Calu3 (cell line): ENCODE measurements at regions not wholly inside any gene's neighbourhood (a gene's known extent, or its start where the extent isn't known, plus 50 kb on each side); places are given as distances from the start of the nearest gene placed in this dataset.

Source experiments
- BruUV-seq: library from RNA; stranded (reverse); fragments of 400-500 nt; replicated peaks from 2 replicates; lab custom pipeline; 2021; lab: Mats Ljungman, UMichigan
- CTCF ChIA-PET: fragments of 300-600 bp; sonication (Branson Sonifier 250); formaldehyde crosslinking; loops from one replicate; lab custom pipeline; 2022; ENCODE audit warnings: antibody characterized with exemption; lab: Charles Lee
- DNase-seq: peaks from one replicate; pipeline ENCODE4 v3.0.0; 2022
- H3K27ac Mint-ChIP-seq: one replicate; pipeline ENCODE4 v1.8.0; 2022; ENCODE audit warnings: mixed read lengths; ENCODE audit not compliant: unreplicated experiment
- H3K27me3 Mint-ChIP-seq: one replicate; pipeline ENCODE4 v1.8.0; 2022; ENCODE audit warnings: mixed read lengths; ENCODE audit not compliant: unreplicated experiment
- H3K36me3 Mint-ChIP-seq: one replicate; pipeline ENCODE4 v1.8.0; 2022; ENCODE audit warnings: mild to moderate bottlenecking, moderate library complexity, mixed read lengths; ENCODE audit not compliant: insufficient read depth, unreplicated experiment
- H3K4me1 Mint-ChIP-seq: one replicate; pipeline ENCODE4 v1.8.0; 2022; ENCODE audit warnings: mild to moderate bottlenecking, low read depth, mixed read lengths; ENCODE audit not compliant: unreplicated experiment
- H3K4me3 Mint-ChIP-seq: one replicate; pipeline ENCODE4 v1.8.0; 2022; ENCODE audit warnings: mild to moderate bottlenecking, low read depth, moderate library complexity, mixed read lengths; ENCODE audit not compliant: unreplicated experiment
- H3K9me3 Mint-ChIP-seq: one replicate; pipeline ENCODE4 v1.8.0; 2022; ENCODE audit warnings: low read depth, mixed read lengths; ENCODE audit not compliant: unreplicated experiment
- CTCF ChIP-seq: fragments of 200-600 bp; IDR thresholded peaks from one replicate; pipeline ENCODE4 v1.8.0; 2022; ENCODE audit warnings: antibody characterized with exemption; ENCODE audit not compliant: unreplicated experiment
- intact Hi-C: fragments of 100-400 bp; cut with micrococcal nuclease; formaldehyde crosslinking; loops from one replicate; pipeline ENCODE4 v1.10.0; 2022; ENCODE audit not compliant: unreplicated experiment

- no peak for TF ChIP-seq CTCF
- DNase-seq = no peak
- Mint-ChIP-seq H3K4me3 (no peak overlapping the region), H3K36me3 (peaks cover 3% of the 10 kb centered on the region), H3K27ac (no peak overlapping the region), H3K4me1 (no peaks in the 10 kb centered on the region), H3K9me3 (peaks cover 4% of the 10 kb centered on the region), H3K27me3 (no peaks in the 10 kb centered on the region)
- intact Hi-C loops = no loop called here
- no TSS peak for BruUV-seq
- CTCF ChIA-PET = no interaction called here
Observed at GRCh38 chr2:183224948-183225347, 100.7 kb downstream of the NUP35 start.

GRCh38 chr2:183227176-183227575, 102.9 kb downstream of the NUP35 start:
- Mint-ChIP-seq H3K36me3 (peaks cover 3% of the 10 kb centered on the region), H3K27ac (no peak overlapping the region), H3K4me1 (no peaks in the 10 kb centered on the region), H3K4me3 (no peak overlapping the region), H3K9me3 (peaks cover 4% of the 10 kb centered on the region), H3K27me3 (no peaks in the 10 kb centered on the region)
- BruUV-seq = no TSS peak
- no peak for TF ChIP-seq CTCF
- intact Hi-C loops = no loop called here
- CTCF ChIA-PET = interaction anchor here (0.7 kb wide), 1 partner anchor 172 kb away, joined by 5 read pairs; no protein-coding TSS in a partner anchor
- no peak for DNase-seq

- no peaks in the 10 kb centered on the region for H3K4me1 Mint-ChIP-seq
- no TSS peak for BruUV-seq
Observed at GRCh38 chr2:183229386-183229785, 105.1 kb downstream of the NUP35 start.

GRCh38 chr2:183232161-183232865, 108.1 kb downstream of the NUP35 start:
- Mint-ChIP-seq H3K4me3 (no peak overlapping the region), H3K27ac (no peak overlapping the region), H3K9me3 (no peaks in the 10 kb centered on the region), H3K36me3 (no peaks in the 10 kb centered on the region), H3K27me3 (no peaks in the 10 kb centered on the region), H3K4me1 (no peaks in the 10 kb centered on the region)
- intact Hi-C loops = no loop called here
- DNase-seq = no peak
- no TSS peak for BruUV-seq
- CTCF ChIA-PET = interaction anchor here (0.6 kb wide), 1 partner anchor 89 kb away, joined by 3 read pairs; no protein-coding TSS in a partner anchor
- TF ChIP-seq CTCF = no peak

More at GRCh38 chr2:183229386-183229785, 105.1 kb downstream of the NUP35 start:
- no peak for TF ChIP-seq CTCF
- no peak for DNase-seq
- H3K27ac Mint-ChIP-seq = no peak overlapping the region
- H3K27me3 Mint-ChIP-seq = no peaks in the 10 kb centered on the region
- no peaks in the 10 kb centered on the region for H3K36me3 Mint-ChIP-seq
- peaks cover 4% of the 10 kb centered on the region for H3K9me3 Mint-ChIP-seq
- CTCF ChIA-PET = no interaction called here
- H3K4me3 Mint-ChIP-seq = no peak overlapping the region
- intact Hi-C loops = no loop called here
